Fibroblast of gingiva (primary cell): ENCODE measurements at regions not wholly inside any gene's neighbourhood (a gene's known extent, or its start where the extent isn't known, plus 50 kb on each side); places are given as distances from the start of the nearest gene placed in this dataset.
"Not testable (repeated sequence)": the region's sequence is repeated elsewhere in the genome, so short reads cannot be mapped to it uniquely, and the experiment has no call there.

Experiments used
- DNase-seq: peaks from one replicate; pipeline ENCODE4 v3.0.0-alpha.2; 2011; ENCODE audit warnings: low read depth

DNA sequence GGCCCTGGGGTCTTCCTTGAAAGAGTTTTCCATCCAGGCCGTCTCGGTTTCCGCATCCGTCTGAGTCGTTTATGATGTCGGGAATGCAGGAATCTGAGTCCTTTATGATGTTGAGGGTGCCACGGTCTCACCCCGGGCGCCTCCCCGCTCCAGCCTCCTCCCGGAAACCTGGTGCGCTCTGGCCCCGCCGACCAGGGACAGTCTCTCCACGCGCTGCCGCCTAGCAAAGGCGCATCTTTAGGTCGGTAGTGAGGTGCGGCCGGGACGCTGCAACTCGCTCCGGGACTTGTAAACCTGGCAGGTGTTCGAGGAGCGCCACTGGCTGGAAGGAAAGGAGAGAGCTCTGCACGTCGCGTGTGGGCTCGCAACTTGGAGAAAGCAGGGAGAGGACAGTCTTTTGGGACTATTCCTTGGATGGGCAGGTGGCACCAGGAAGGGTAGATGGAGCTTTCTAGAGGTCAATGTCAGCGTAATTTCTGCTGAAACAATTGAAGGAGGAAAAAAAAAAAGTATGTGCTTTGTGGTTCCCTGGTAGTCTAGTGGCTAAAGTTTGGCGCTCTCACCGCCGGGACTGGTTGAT is 132.0 kb downstream of the FAM72B start:
- not testable (repeated sequence) for DNase-seq

DNA sequence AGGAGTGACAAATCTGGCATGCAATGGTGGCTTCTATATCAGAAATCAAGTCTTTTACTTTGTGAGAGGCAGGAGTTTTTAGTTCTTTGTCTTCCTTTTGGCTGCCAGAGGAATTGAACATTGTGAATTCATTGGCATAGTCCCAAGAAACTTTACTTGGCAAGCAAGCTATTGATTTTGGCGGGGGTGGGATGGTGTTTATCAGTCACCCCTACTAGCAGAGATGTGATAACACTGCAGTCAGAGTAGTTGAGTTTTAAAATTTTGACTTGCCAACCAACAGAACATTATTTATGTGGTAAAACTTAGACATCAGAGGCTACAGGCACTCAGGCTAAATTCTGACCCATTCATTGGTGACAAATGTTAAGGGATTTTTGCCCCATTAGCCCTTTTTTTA is 129.2 kb downstream of the FAM72B start:
- not testable (repeated sequence) for DNase-seq

DNA sequence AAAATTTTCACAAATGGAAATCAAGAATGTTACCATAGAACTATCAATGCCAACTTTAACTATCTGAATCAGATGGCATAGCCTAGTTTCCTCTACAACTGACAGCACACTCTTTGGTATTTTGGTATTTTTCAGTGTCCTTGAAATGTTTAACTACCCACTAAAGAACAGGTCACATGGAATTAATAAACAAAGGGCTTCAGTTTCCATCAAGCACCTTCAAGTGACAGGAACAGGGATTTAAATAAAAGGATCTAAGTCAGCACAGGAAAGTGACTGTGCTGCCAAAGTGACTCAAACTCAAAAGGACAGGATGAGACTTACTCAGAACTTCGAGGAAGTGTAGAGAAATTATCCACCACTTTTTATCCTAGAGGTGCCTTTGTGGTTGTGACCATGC is 117.2 kb downstream of the FAM72B start:
- not testable (repeated sequence) for DNase-seq

- DNase-seq: not testable (repeated sequence)
These were observed 115.2 kb downstream of the FAM72B start for GRCh38 chr1:121068738-121069499.

DNA sequence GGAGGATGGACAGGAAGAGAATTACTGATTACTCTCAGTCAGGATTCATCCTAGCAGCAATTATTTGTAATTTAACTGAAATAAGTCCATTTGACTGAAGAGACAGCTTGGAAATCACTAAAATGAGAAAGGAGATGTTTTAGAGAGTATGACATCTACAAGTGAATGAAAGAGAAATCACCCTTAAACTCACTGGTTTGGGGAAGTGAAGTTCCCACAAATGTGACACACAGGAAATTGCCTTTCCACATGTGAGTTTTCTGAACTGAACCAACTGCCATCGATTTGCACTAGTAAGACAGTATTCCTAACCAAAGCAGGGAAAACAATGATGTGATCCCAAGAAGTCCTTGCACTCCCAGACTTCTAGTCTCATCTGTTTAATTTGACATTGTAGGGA is 110.3 kb downstream of the FAM72B start:
- not testable (repeated sequence) for DNase-seq

DNA sequence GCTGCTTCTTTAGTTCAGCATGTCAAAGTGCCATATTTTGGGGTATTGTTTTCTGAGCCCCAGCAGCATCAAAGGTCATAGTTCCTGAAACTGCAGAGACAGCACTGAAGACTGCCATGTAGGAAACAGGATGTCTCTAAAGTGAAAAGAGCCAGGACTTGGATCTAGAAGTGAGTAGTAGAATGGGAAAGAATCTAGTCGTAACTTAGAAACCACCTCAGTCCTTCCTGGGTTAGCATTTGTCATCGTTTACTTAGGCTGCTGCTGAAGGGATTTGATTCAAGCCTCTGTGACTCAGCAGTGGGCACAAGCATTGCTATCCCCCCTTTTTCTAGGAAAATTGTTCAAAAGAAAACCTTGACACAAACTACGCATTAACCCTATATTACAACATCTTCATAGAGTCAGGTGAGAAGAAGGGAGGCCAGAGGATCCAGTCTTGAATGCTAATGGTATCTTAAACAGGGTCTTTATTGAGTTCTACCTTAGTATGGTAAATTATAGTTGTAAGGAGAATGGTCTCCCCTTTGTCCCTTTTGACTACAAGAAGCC is 108.8 kb downstream of the FAM72B start:
- not testable (repeated sequence) for DNase-seq

DNA sequence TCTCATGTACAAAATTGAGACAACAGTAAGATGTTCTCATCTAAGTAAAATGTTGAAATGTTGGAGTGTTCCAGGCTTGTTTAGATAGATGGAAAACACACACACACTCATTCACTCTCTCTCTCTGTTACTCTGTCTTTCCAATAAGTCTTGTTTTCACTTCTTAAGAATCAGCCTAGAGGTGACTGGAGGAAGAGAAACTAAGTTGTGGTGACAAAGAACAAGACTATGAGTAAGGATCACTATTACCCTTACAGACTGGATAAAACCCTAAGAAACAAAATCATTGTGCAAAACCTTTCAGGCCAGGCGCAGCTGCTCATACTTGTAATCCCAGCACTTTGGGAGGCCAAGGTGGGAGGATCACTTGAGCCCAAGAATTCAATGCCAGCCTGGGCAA is 107.5 kb downstream of the FAM72B start:
- not testable (repeated sequence) for DNase-seq

- not testable (repeated sequence) for DNase-seq
These were observed 104.5 kb downstream of the FAM72B start for GRCh38 chr1:121079655-121080054.

- not testable (repeated sequence) for DNase-seq
These were observed 103.8 kb downstream of the FAM72B start for GRCh38 chr1:121080197-121080903.

- not testable (repeated sequence) for DNase-seq
These were observed 103.3 kb downstream of the FAM72B start for GRCh38 chr1:121080904-121081264.

- not testable (repeated sequence) for DNase-seq
These were observed 102.4 kb downstream of the FAM72B start for GRCh38 chr1:121081625-121082199.

DNA sequence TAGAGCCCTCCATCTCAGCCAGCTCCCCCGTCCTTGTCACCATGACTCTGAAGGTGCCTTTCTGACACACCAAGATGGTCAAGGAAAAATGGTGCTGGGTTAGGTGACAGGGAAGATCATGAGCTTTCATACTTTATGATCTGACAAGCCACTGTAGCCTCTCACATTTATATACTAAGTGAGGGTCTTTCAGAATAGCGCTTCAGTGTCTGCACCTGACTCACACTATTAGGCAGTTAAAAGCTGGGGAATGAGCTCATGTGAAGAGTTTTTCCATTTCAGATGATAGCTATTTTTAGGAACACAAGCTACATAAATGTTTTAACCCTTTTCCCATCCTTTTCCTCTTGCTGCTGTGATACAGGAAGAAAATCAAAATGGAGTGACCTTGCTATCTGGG is 101.1 kb downstream of the FAM72B start:
- DNase-seq: not testable (repeated sequence)

DNA sequence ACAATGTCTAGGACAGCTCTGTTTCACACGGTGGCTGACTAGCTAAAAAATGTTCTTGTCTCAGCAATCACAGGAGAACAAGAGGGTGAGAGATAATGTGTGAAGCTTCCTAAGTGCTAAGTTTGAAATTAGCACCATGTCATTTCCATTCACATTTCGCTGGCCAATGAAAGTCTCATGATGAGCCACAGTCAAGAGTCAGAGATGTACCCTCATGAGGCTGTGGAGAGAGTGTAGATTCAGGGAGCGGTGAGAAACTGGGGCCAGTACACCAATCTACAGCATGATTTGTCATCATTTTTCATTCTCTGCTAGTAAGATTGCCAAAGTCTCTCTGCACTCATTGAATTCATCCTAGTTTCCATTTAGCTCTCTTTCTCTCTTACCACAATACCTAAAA is 97.9 kb downstream of the FAM72B start:
- not testable (repeated sequence) for DNase-seq

GRCh38 chr1:121087221-121087620 is 96.9 kb downstream of the FAM72B start:
- not testable (repeated sequence) for DNase-seq

DNA sequence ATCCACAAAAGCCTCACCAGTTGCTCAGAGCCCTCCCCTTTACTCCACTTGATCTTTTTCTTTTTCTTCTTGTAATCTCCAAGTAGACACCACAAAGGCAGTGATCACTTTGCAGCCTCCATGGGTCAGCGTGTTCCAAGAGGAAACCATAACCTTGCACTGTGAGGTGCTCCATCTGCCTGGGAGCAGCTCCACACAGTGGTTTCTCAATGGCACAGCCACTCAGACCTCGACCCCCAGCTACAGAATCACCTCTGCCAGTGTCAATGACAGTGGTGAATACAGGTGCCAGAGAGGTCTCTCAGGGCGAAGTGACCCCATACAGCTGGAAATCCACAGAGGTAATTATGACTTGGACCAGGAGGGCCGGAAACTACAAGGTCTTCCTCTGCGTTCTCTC is 95.6 kb downstream of the FAM72B start:
- DNase-seq: not testable (repeated sequence)

- DNase-seq: not testable (repeated sequence)
These were observed 91.7 kb downstream of the FAM72B start for GRCh38 chr1:121092329-121092968.

- not testable (repeated sequence) for DNase-seq
These were observed 89.1 kb downstream of the FAM72B start for GRCh38 chr1:121095014-121095413.

DNA sequence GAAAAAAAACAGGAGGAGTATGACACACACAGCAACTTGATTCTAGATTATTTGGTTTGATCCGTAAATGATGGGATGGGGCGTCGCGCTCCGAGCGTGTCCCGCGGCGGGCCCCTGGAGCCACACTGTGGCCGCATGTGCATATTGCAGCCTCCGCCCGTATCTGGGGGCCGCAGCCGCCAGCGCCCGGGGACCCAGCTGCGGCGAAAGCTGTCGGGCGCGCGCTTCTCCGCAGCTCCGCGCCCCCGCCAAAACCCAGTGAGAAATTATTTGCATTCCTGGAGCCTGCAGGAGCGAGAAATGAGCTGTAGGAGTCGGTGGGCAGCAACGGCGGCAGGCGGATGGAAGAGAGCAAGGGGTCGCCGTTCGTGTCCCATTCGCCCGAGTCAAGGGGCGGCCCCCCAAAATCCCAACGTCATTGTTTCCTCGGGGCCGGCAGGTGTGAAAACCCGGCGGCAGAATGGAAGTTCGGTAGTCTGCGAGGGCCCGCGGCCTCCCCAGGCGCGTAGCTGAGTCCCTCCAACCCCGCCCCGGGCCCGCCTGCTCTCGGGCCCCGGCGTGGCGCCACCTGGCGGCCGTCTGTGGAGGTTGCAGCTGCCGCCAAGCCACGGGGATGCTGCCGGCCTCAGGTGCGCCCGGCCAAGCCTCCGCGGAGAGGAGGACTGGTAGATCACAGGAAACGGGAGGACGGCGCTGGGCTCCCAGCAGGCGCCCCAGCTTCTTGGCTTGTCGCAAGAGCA is 86.8 kb downstream of the FAM72B start:
- peak; percentile 35 for DNase-seq

- DNase-seq: not testable (repeated sequence)
These were observed 86.3 kb downstream of the FAM72B start for GRCh38 chr1:121097867-121098215.

GRCh38 chr1:121109025-121109424 is 75.1 kb downstream of the FAM72B start:
- DNase-seq: not testable (repeated sequence)
